Retinal pigment epithelial cell (primary cell): ENCODE measurements at regions not wholly inside any gene's neighbourhood (a gene's known extent, or its start where the extent isn't known, plus 50 kb on each side); places are given as distances from the start of the nearest gene placed in this dataset.

Experiments used
- DNase-seq: peaks from one replicate; pipeline ENCODE4 v3.0.0-alpha.2; 2010; ENCODE audit warnings: low read depth
- H3K4me3 ChIP-seq: 2 replicates; pipeline ENCODE4 v1.5.1; 2011; ENCODE audit warnings: mild to moderate bottlenecking, low read length, control low read depth, moderate library complexity
- CTCF ChIP-seq: conservative IDR thresholded peaks from 2 replicates; pipeline ENCODE4 v1.5.1; 2011; ENCODE audit warnings: low read depth, low read length, control low read depth, inconsistent platforms

- no peak overlapping the region for H3K4me3 ChIP-seq
- DNase-seq, result no peak
- no peak for TF ChIP-seq CTCF
Measured at GRCh38 chr10:60467202-60467546, 77.5 kb upstream of the ANK3 start.

GRCh38 chr10:60466267-60467201, 76.9 kb upstream of the ANK3 start:
- DNase-seq, result no peak
- H3K4me3 ChIP-seq, result no peak overlapping the region
- no peak for TF ChIP-seq CTCF

- DNase-seq, result no peak
- no peak for TF ChIP-seq CTCF
- H3K4me3 ChIP-seq, result no peak overlapping the region
Measured at GRCh38 chr10:60465801-60466200, 76.1 kb upstream of the ANK3 start.

- no peak for TF ChIP-seq CTCF
- H3K4me3 ChIP-seq, result no peak overlapping the region
- no peak for DNase-seq
Measured at GRCh38 chr10:60464659-60465058, 75.0 kb upstream of the ANK3 start.

- no peak for TF ChIP-seq CTCF
- peak; percentile 39 for DNase-seq
- no peak overlapping the region for H3K4me3 ChIP-seq
Measured at GRCh38 chr10:60463746-60464145, 74.1 kb upstream of the ANK3 start.

- no peak for DNase-seq
- TF ChIP-seq CTCF, result no peak
- no peak overlapping the region for H3K4me3 ChIP-seq
Measured at GRCh38 chr10:60461688-60462087, 72.0 kb upstream of the ANK3 start.
